ENCODE measurements at regions not wholly inside any gene's neighbourhood (a gene's known extent, or its start where the extent isn't known, plus 50 kb on each side); places are given as distances from the start of the nearest gene placed in this dataset.

DNA sequence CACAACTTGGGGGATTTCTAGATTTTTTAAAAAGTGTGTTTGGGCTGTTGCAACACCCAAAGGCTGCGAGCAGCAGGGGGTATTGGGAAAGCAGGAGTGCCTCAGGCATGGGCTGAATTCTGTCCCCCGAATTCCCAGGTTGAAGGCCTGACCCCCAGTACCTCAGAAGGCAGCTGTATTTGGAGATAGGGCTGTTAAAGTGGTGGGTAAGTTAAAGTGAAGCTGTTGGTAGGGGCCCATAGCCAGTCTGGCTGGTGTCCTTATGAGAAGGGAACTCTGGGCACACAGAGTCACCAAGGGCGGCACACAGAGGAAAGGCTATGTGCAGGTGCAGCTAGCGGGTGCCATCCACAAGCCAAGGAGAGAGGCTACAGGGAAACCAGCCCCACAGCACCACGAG lies 717.4 kb downstream of the GALR1 start:
- TF ChIP-seq, protein P1, sequence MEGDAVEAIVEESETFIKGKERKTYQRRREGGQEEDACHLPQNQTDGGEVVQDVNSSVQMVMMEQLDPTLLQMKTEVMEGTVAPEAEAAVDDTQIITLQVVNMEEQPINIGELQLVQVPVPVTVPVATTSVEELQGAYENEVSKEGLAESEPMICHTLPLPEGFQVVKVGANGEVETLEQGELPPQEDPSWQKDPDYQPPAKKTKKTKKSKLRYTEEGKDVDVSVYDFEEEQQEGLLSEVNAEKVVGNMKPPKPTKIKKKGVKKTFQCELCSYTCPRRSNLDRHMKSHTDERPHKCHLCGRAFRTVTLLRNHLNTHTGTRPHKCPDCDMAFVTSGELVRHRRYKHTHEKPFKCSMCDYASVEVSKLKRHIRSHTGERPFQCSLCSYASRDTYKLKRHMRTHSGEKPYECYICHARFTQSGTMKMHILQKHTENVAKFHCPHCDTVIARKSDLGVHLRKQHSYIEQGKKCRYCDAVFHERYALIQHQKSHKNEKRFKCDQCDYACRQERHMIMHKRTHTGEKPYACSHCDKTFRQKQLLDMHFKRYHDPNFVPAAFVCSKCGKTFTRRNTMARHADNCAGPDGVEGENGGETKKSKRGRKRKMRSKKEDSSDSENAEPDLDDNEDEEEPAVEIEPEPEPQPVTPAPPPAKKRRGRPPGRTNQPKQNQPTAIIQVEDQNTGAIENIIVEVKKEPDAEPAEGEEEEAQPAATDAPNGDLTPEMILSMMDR (IDR thresholded peaks at IDR 0.05; ENCODE audit: low read depth, low read length, poor library complexity, severe bottlenecking), result no peak
- TF ChIP-seq EZH2phosphoT487 (IDR thresholded peaks at IDR 0.05; ENCODE audit: borderline replicate concordance, low read length), result no peak
